ENCODE measurements at regions not wholly inside any gene's neighbourhood (a gene's known extent, or its start where the extent isn't known, plus 50 kb on each side); places are given as distances from the start of the nearest gene placed in this dataset.

GRCh38 chrX:25597551-25597950, 540.6 kb upstream of the MAGEB18 start (continued):
- TF ChIP-seq USF2 (IDR thresholded peaks at IDR 0.05; ENCODE audit: borderline replicate concordance, low read depth, low read length) (no peak), BCL3 (IDR thresholded peaks at IDR 0.05; ENCODE audit: borderline replicate concordance, insufficient read depth, low read depth, low read length, poor library complexity, severe bottlenecking) (no peak)

- H3K9ac ChIP-seq (ENCODE audit: control insufficient read depth, insufficient read depth, low read length), result no peak overlapping the region
- no TSS peak for BruUV-seq (replicated peaks)
- intact Hi-C loops (cut with micrococcal nuclease; ENCODE audit: unreplicated experiment), result no loop called here
- no peak overlapping the region for H3K4me2 ChIP-seq (ENCODE audit: control insufficient read depth, insufficient read depth)
- ChIA-PET SMC1A (ENCODE audit: uncharacterized antibody, unreplicated experiment) (no interaction called here), POLR2A (no interaction called here), CTCF (no interaction called here), RAD21 (ENCODE audit: unreplicated experiment) (no interaction called here)
- no peak for FAIRE-seq
- in situ Hi-C loops (cut with MboI), result no loop called here
- no peak overlapping the region for H3K27ac ChIP-seq (ENCODE audit: control insufficient read depth, insufficient read depth)
- DNase-seq (ENCODE audit: low read depth, low spot score), result no peak
- H3K36me3 ChIP-seq (ENCODE audit: control insufficient read depth in 2 of 2, insufficient read depth in 2 of 2, low read length in 1 of 2), result no peaks in the 10 kb centered on the region
- no peaks in the 10 kb centered on the region; the same call in 2 of the 3 replicates for H3K9me3 ChIP-seq (replicated peaks; ENCODE audit: control insufficient read depth, insufficient read depth, low read length)
- no peak overlapping the region for H2AFZ ChIP-seq (ENCODE audit: control insufficient read depth, low read depth, low read length)
- WGBS (ENCODE audit: insufficient coverage, insufficient replicate concordance, low lambda C conversion rate, missing lambda C conversion rate), result 37% methylated on average over 3 of the region's 3 CpGs
- no peaks in the 10 kb centered on the region for H3K27me3 ChIP-seq (replicated peaks in 1 of 2; ENCODE audit: control insufficient read depth in 2 of 2, insufficient read depth in 2 of 2, low read length in 1 of 2)
- no peaks in the 10 kb centered on the region for H3K79me2 ChIP-seq (ENCODE audit: control insufficient read depth, insufficient read depth, low read length)
- no peaks in the 10 kb centered on the region for H4K20me1 ChIP-seq (ENCODE audit: control insufficient read depth, insufficient read depth)
- H3K4me3 ChIP-seq, result no peak overlapping the region
- no peaks in the 10 kb centered on the region for H3K4me1 ChIP-seq (ENCODE audit: control insufficient read depth, insufficient read depth, low read length)
- ATAC-seq, result no peak
- no peak for TF ChIP-seq NRF1 (conservative IDR thresholded peaks at IDR 0.05; ENCODE audit: low read depth, low read length)
- no peak for TF ChIP-seq RAD21 (IDR thresholded peaks at IDR 0.05; ENCODE audit: insufficient read depth, low read depth, low read length)
- TF ChIP-seq CBFB (IDR thresholded peaks at IDR 0.05; ENCODE audit: low read depth), result no peak
- TF ChIP-seq RBBP5 (conservative IDR thresholded peaks at IDR 0.05), result no peak
- TF ChIP-seq JUNB (IDR thresholded peaks at IDR 0.05), result no peak
- no peak for TF ChIP-seq BRCA1 (IDR thresholded peaks at IDR 0.05; ENCODE audit: low read depth, low read length)
- no peak for TF ChIP-seq ZNF384 (IDR thresholded peaks at IDR 0.05; ENCODE audit: borderline replicate concordance, low read depth, low read length)
- TF ChIP-seq SRF (IDR thresholded peaks at IDR 0.05; ENCODE audit: low read depth in 2 of 2, low read length in 2 of 2), result no peak
- TF ChIP-seq ATF2 (IDR thresholded peaks at IDR 0.05; ENCODE audit: low read length), result no peak
- TF ChIP-seq IRF5 (IDR thresholded peaks at IDR 0.05; ENCODE audit: borderline replicate concordance), result no peak
- no peak for TF ChIP-seq SMARCA5 (IDR thresholded peaks at IDR 0.05)
- TF ChIP-seq POU2F2 (IDR thresholded peaks at IDR 0.05; ENCODE audit: borderline replicate concordance, low read depth, low read length), result no peak
- TF ChIP-seq RUNX3 (IDR thresholded peaks at IDR 0.05; ENCODE audit: low read length), result no peak
- no peak for TF ChIP-seq CHD4 (IDR thresholded peaks at IDR 0.05)
- TF ChIP-seq POLR2AphosphoS2 (IDR thresholded peaks at IDR 0.05; ENCODE audit: low read depth, low read length), result no peak
- no peak for TF ChIP-seq MTA2 (IDR thresholded peaks at IDR 0.05; ENCODE audit: low read depth)
- no peak for TF ChIP-seq ZBTB33 (IDR thresholded peaks at IDR 0.05)
These were observed 539.1 kb upstream of the MAGEB18 start for GRCh38 chrX:25599061-25599460.
